H9 (cell line): ENCODE measurements at regions not wholly inside any gene's neighbourhood (a gene's known extent, or its start where the extent isn't known, plus 50 kb on each side); places are given as distances from the start of the nearest gene placed in this dataset.

ENCODE experiments used
- DNase-seq: peaks from one replicate; pipeline ENCODE4 v3.0.0-alpha.2; 2017
- H2AFZ ChIP-seq: one replicate; pipeline ENCODE4 v1.6.1; 2013; ENCODE audit warnings: mild to moderate bottlenecking, low read length, control low read depth, moderate library complexity
- H2AK5ac ChIP-seq: 2 replicates; pipeline ENCODE4 v1.6.1; 2013; ENCODE audit warnings: low read length, control low read depth, mixed read lengths; ENCODE audit not compliant: insufficient read length
- H2BK120ac ChIP-seq: one replicate; pipeline ENCODE4 v1.6.1; 2013; ENCODE audit warnings: low read depth, mild to moderate bottlenecking, low read length, control low read depth, inconsistent platforms; ENCODE audit not compliant: poor library complexity, severe bottlenecking
- H2BK12ac ChIP-seq: 2 replicates; pipeline ENCODE4 v1.6.1; 2013; ENCODE audit warnings: low read length, control low read depth, mixed read lengths, low read depth; ENCODE audit not compliant: insufficient read length
- H2BK15ac ChIP-seq: 2 replicates; pipeline ENCODE4 v1.6.1; 2013; ENCODE audit warnings: low read depth, low read length, control low read depth
- H2BK20ac ChIP-seq: one replicate; pipeline ENCODE4 v1.6.1; 2013; ENCODE audit warnings: low read depth, mild to moderate bottlenecking, low read length, control low read depth, inconsistent platforms; ENCODE audit not compliant: poor library complexity, severe bottlenecking
- H2BK5ac ChIP-seq: 2 replicates; pipeline ENCODE4 v1.6.1; 2013; ENCODE audit warnings: low read length, control low read depth, mixed read lengths; ENCODE audit not compliant: insufficient read length
- H3K14ac ChIP-seq: 2 replicates; pipeline ENCODE4 v1.6.1; 2013; ENCODE audit warnings: low read length, control low read depth; ENCODE audit not compliant: insufficient read depth
- H3K18ac ChIP-seq: 2 replicates; pipeline ENCODE4 v1.6.1; 2013; ENCODE audit warnings: low read depth, mild to moderate bottlenecking, mixed read lengths, low read length, control low read depth; ENCODE audit not compliant: insufficient read length
- H3K23ac ChIP-seq: 2 replicates; pipeline ENCODE4 v1.6.1; 2013; ENCODE audit warnings: low read length, control low read depth, mixed read lengths, low read depth; ENCODE audit not compliant: insufficient read length
- H3K23me2 ChIP-seq: 2 replicates; pipeline ENCODE4 v1.6.1; 2013; ENCODE audit warnings: low read depth, mild to moderate bottlenecking, mixed read lengths, low read length, control low read depth; ENCODE audit not compliant: insufficient read length, poor library complexity, severe bottlenecking
- H3K27ac ChIP-seq: 2 replicates; pipeline ENCODE4 v1.5.1; 2013; ENCODE audit warnings: low read length, control low read depth, mixed read lengths, low read depth; ENCODE audit not compliant: insufficient read length
- H3K27me3 ChIP-seq: 2 replicates; pipeline ENCODE4 v1.6.1; 2013; ENCODE audit warnings: low read length, control low read depth, inconsistent platforms; ENCODE audit not compliant: insufficient read depth
- H3K4ac ChIP-seq: 2 replicates; pipeline ENCODE4 v1.6.1; 2013; ENCODE audit warnings: low read depth, mild to moderate bottlenecking, control low read depth, inconsistent platforms, low read length, moderate library complexity
- H3K4me1 ChIP-seq: 2 replicates; pipeline ENCODE4 v1.6.1; 2013; ENCODE audit warnings: low read length, control low read depth, inconsistent platforms; ENCODE audit not compliant: insufficient read depth
- H3K4me2 ChIP-seq: 2 replicates; pipeline ENCODE4 v1.6.1; 2013; ENCODE audit warnings: low read length, control low read depth, mixed read lengths; ENCODE audit not compliant: insufficient read length, insufficient read depth
- H3K56ac ChIP-seq: 2 replicates; pipeline ENCODE4 v1.6.1; 2013; ENCODE audit warnings: low read depth, mild to moderate bottlenecking, mixed read lengths, low read length, control low read depth; ENCODE audit not compliant: insufficient read length
- H3K79me1 ChIP-seq: 2 replicates; pipeline ENCODE4 v1.6.1; 2013; ENCODE audit warnings: low read depth, mild to moderate bottlenecking, moderate library complexity, low read length, control low read depth, inconsistent platforms; ENCODE audit not compliant: insufficient read depth, poor library complexity, severe bottlenecking
- H3K79me2 ChIP-seq: 2 replicates; pipeline ENCODE4 v1.6.1; 2013; ENCODE audit warnings: low read length, control low read depth, inconsistent platforms; ENCODE audit not compliant: insufficient read depth
- H3K9ac ChIP-seq: 2 replicates; pipeline ENCODE4 v1.6.1; 2013; ENCODE audit warnings: low read length, control low read depth, mixed read lengths; ENCODE audit not compliant: insufficient read length; ENCODE audit errors: extremely low read depth
- H3K9me3 ChIP-seq: one replicate; pipeline ENCODE4 v1.6.1; 2013; ENCODE audit warnings: low read depth, low read length, inconsistent platforms; ENCODE audit not compliant: control insufficient read depth
- H3T11ph ChIP-seq: one replicate; pipeline ENCODE4 v1.6.1; 2013; ENCODE audit warnings: mild to moderate bottlenecking, low read length, control low read depth, inconsistent platforms
- H4K20me1 ChIP-seq: one replicate; pipeline ENCODE4 v1.6.1; 2013; ENCODE audit not compliant: control insufficient read depth, insufficient read length, insufficient read depth
- H4K5ac ChIP-seq: 2 replicates; pipeline ENCODE4 v1.6.1; 2013; ENCODE audit warnings: low read depth, mild to moderate bottlenecking, mixed read lengths, low read length, control low read depth; ENCODE audit not compliant: insufficient read length
- H4K8ac ChIP-seq: replicated peaks from 2 replicates; pipeline ENCODE4 v1.6.1; 2013; ENCODE audit warnings: low read length, control low read depth, mixed read lengths, low read depth; ENCODE audit not compliant: insufficient read length
- H4K91ac ChIP-seq: 2 replicates; pipeline ENCODE4 v1.6.1; 2013; ENCODE audit warnings: low read depth, mild to moderate bottlenecking, moderate library complexity, mixed read lengths, low read length, control low read depth; ENCODE audit not compliant: insufficient read length
- H3K27ac Mint-ChIP-seq, 3 experiments: 2 replicates in 2 of 3; 3 replicates in 1 of 3; pipeline ENCODE4 v1.8.0; 2020 to 2021; ENCODE audit warnings: mixed read lengths in 3 of 3, mild to moderate bottlenecking in 1 of 3, moderate library complexity in 1 of 3
- H3K27me3 Mint-ChIP-seq: 2 replicates; pipeline ENCODE4 v1.8.0; 2021; ENCODE audit warnings: low read depth, mild to moderate bottlenecking, moderate library complexity, mixed read lengths
- H3K36me3 Mint-ChIP-seq, 3 experiments: 2 replicates in 2 of 3; 3 replicates in 1 of 3; pipeline ENCODE4 v1.8.0; 2020 to 2021; ENCODE audit warnings: low read depth in 3 of 3, mixed read lengths in 3 of 3; ENCODE audit not compliant: insufficient read depth in 1 of 3
- H3K4me1 Mint-ChIP-seq, 2 experiments: 2 replicates each; pipeline ENCODE4 v1.8.0; 2020; ENCODE audit warnings: mixed read lengths in 2 of 2
- H3K4me3 Mint-ChIP-seq, 2 experiments: 2 replicates in 1 of 2; 3 replicates in 1 of 2; pipeline ENCODE4 v1.8.0; 2020 to 2021; ENCODE audit warnings: mild to moderate bottlenecking in 2 of 2, mixed read lengths in 2 of 2, moderate library complexity in 1 of 2
- H3K9me3 Mint-ChIP-seq, 2 experiments: 2 replicates in 1 of 2; 3 replicates in 1 of 2; pipeline ENCODE4 v1.8.0; 2020; ENCODE audit warnings: mild to moderate bottlenecking in 2 of 2, mixed read lengths in 2 of 2, moderate library complexity in 1 of 2
- WGBS: extraction: QIAGEN DNeasy Blood & Tissue Kit; methylation state at CpG from one replicate; pipeline ENCODE4 v1.1.7; 2013; ENCODE audit warnings: missing lambda C conversion rate, low lambda C conversion rate, mixed read lengths; ENCODE audit not compliant: insufficient read length; ENCODE audit errors: extremely low coverage; 5-methylcytosine and 5-hydroxymethylcytosine counted together
- TF ChIP-seq, protein P1 (sequence below): fragments of 200-600 bp; sonication (generic); conservative IDR thresholded peaks from 3 replicates; pipeline ENCODE4 v1.8.0; 2021; ENCODE audit warnings: antibody characterized with exemption, mild to moderate bottlenecking

- Histone ChIP-seq H3K9ac (no peak overlapping the region), H3K9me3 (no peaks in the 10 kb centered on the region)
- WGBS, result no CpG with 5 or more reads among the region's 2 CpGs
These were observed 141.4 kb downstream of the MAFB start for GRCh38 chr20:40547483-40548091.

More at GRCh38 chr20:40547483-40548091, 141.4 kb downstream of the MAFB start:
- Histone ChIP-seq H3K27me3 (no peaks in the 10 kb centered on the region), H3K14ac (no peak overlapping the region), H2BK12ac (no peak overlapping the region), H3K4ac (no peak overlapping the region), H3K56ac (no peak overlapping the region), H3K79me1 (no peaks in the 10 kb centered on the region), H3K23me2 (no peaks in the 10 kb centered on the region), H2BK20ac (no peak overlapping the region), H2BK15ac (no peak overlapping the region), H4K5ac (no peak overlapping the region), H2BK5ac (no peak overlapping the region), H3K4me1 (no peaks in the 10 kb centered on the region), H3K4me2 (no peak overlapping the region), H3K23ac (no peak overlapping the region), H3K79me2 (no peaks in the 10 kb centered on the region), H3K18ac (no peak overlapping the region), H2BK120ac (no peak overlapping the region), H4K91ac (no peak overlapping the region), H3T11ph (no peak overlapping the region), H4K20me1 (no peaks in the 10 kb centered on the region), H4K8ac (no peak overlapping the region), H2AK5ac (no peak overlapping the region), H2AFZ (no peak overlapping the region), H3K27ac (no peak overlapping the region)
- Mint-ChIP-seq H3K27me3 (peaks cover 2% of the 10 kb centered on the region), H3K9me3 (no peaks in the 10 kb centered on the region), H3K27ac (no peak overlapping the region; a peak in 1 of 7 replicates), H3K36me3 (no peaks in the 10 kb centered on the region), H3K4me3 (no peak overlapping the region), H3K4me1 (no peaks in the 10 kb centered on the region)
- TF ChIP-seq, protein P1, sequence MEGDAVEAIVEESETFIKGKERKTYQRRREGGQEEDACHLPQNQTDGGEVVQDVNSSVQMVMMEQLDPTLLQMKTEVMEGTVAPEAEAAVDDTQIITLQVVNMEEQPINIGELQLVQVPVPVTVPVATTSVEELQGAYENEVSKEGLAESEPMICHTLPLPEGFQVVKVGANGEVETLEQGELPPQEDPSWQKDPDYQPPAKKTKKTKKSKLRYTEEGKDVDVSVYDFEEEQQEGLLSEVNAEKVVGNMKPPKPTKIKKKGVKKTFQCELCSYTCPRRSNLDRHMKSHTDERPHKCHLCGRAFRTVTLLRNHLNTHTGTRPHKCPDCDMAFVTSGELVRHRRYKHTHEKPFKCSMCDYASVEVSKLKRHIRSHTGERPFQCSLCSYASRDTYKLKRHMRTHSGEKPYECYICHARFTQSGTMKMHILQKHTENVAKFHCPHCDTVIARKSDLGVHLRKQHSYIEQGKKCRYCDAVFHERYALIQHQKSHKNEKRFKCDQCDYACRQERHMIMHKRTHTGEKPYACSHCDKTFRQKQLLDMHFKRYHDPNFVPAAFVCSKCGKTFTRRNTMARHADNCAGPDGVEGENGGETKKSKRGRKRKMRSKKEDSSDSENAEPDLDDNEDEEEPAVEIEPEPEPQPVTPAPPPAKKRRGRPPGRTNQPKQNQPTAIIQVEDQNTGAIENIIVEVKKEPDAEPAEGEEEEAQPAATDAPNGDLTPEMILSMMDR, result no peak
- no peak for DNase-seq
